IMR-90 (cell line): ENCODE measurements at regions not wholly inside any gene's neighbourhood (a gene's known extent, or its start where the extent isn't known, plus 50 kb on each side); places are given as distances from the start of the nearest gene placed in this dataset.

Experiments
- ATAC-seq: fragments of 200-7000 bp; cut with Tn5 transposase; 2 replicates; pipeline ENCODE4 v1.9.1; 2020; ENCODE audit warnings: low read depth, mild to moderate bottlenecking, moderate library complexity
- BruUV-seq: library from RNA; stranded (reverse); fragments of 400-500 nt; replicated peaks from 2 replicates; lab custom pipeline; 2021; lab: Mats Ljungman, UMichigan
- CTCF ChIA-PET: fragments of 300-600 bp; formaldehyde crosslinking; extraction: SDS; loops from one replicate; lab custom pipeline; 2021; ENCODE audit warnings: antibody characterized with exemption; lab: Yijun Ruan, JAX
- POLR2A ChIA-PET: fragments of 300-600 bp; sonication (Branson Sonifier 250); formaldehyde crosslinking; loops from one replicate; lab custom pipeline; 2022; ENCODE audit warnings: antibody characterized with exemption; ENCODE audit not compliant: unreplicated experiment; lab: Charles Lee
- DNase-seq: peaks from one replicate; pipeline ENCODE4 v3.0.0; 2013
- H2AFZ ChIP-seq: replicated peaks from 2 replicates; pipeline ENCODE3; 2013; ENCODE audit warnings: low read length, mild to moderate bottlenecking; ENCODE audit not compliant: poor library complexity
- H2AK5ac ChIP-seq: 2 replicates; pipeline ENCODE4 v1.6.1; 2013; ENCODE audit warnings: low read depth, low read length, inconsistent platforms
- H2AK9ac ChIP-seq: replicated peaks from 2 replicates; pipeline ENCODE3; 2013; ENCODE audit warnings: mild to moderate bottlenecking, low read depth, low read length, moderate library complexity; ENCODE audit not compliant: poor library complexity
- H2BK120ac ChIP-seq: 2 replicates; pipeline ENCODE4 v1.6.1; 2013; ENCODE audit warnings: low read depth, low read length, inconsistent platforms
- H2BK15ac ChIP-seq: 3 replicates; pipeline ENCODE4 v1.6.1; 2013; ENCODE audit warnings: low read depth, low read length, inconsistent platforms
- H2BK20ac ChIP-seq: 2 replicates; pipeline ENCODE4 v1.6.1; 2013; ENCODE audit warnings: low read depth, mild to moderate bottlenecking, inconsistent platforms, low read length, moderate library complexity
- H2BK5ac ChIP-seq: 2 replicates; pipeline ENCODE4 v1.6.1; 2013; ENCODE audit warnings: mild to moderate bottlenecking, low read depth, low read length, inconsistent platforms; ENCODE audit not compliant: poor library complexity, severe bottlenecking
- H3K14ac ChIP-seq: replicated peaks from 2 replicates; pipeline ENCODE4 v1.6.1; 2013; ENCODE audit warnings: low read depth, low read length, inconsistent platforms
- H3K18ac ChIP-seq: 2 replicates; pipeline ENCODE4 v1.6.1; 2013; ENCODE audit warnings: low read depth, low read length, control low read depth
- H3K23ac ChIP-seq: 2 replicates; pipeline ENCODE4 v1.6.1; 2013; ENCODE audit warnings: low read depth, low read length, inconsistent platforms
- H3K27ac ChIP-seq: 2 replicates; pipeline ENCODE4 v1.5.1; 2013; ENCODE audit warnings: mild to moderate bottlenecking, control low read depth, low read length; ENCODE audit not compliant: insufficient read depth
- H3K27me3 ChIP-seq: 2 replicates; pipeline ENCODE4 v1.6.1; 2013; ENCODE audit warnings: low read length; ENCODE audit not compliant: control insufficient read depth, insufficient read depth
- H3K36me3 ChIP-seq: 2 replicates; pipeline ENCODE4 v1.6.1; 2013; ENCODE audit warnings: low read length, mixed read lengths; ENCODE audit not compliant: control insufficient read depth, insufficient read depth
- H3K4ac ChIP-seq: 2 replicates; pipeline ENCODE4 v1.6.1; 2013; ENCODE audit warnings: low read depth, low read length, inconsistent platforms
- H3K4me1 ChIP-seq: 2 replicates; pipeline ENCODE4 v1.6.1; 2013; ENCODE audit warnings: low read length, mixed read lengths; ENCODE audit not compliant: control insufficient read depth, insufficient read depth
- H3K4me2 ChIP-seq: 2 replicates; pipeline ENCODE4 v1.6.1; 2013; ENCODE audit warnings: low read depth, mild to moderate bottlenecking, control low read depth, low read length, moderate library complexity
- H3K4me3 ChIP-seq: 2 replicates; pipeline ENCODE4 v1.5.1; 2013; ENCODE audit warnings: low read depth, mild to moderate bottlenecking, control low read depth, low read length, moderate library complexity; ENCODE audit not compliant: insufficient read depth
- H3K56ac ChIP-seq: 2 replicates; pipeline ENCODE4 v1.6.1; 2013; ENCODE audit warnings: low read length, inconsistent platforms; ENCODE audit not compliant: insufficient read depth; ENCODE audit errors: extremely low read depth
- H3K79me1 ChIP-seq, 2 experiments: 2 replicates each; pipeline ENCODE4 v1.6.1; 2013; ENCODE audit warnings: low read length in 2 of 2, inconsistent platforms in 1 of 2, low read depth in 1 of 2
- H3K9ac ChIP-seq: 2 replicates; pipeline ENCODE4 v1.6.1; 2013; ENCODE audit warnings: low read depth, low read length, control low read depth
- H3K9me1 ChIP-seq: 2 replicates; pipeline ENCODE4 v1.6.1; 2013; ENCODE audit warnings: low read length, inconsistent platforms; ENCODE audit not compliant: insufficient read depth
- H3K9me3 ChIP-seq: 2 replicates; pipeline ENCODE4 v1.6.1; 2013; ENCODE audit warnings: low read length; ENCODE audit not compliant: control insufficient read depth, insufficient read depth
- H4K20me1 ChIP-seq: 2 replicates; pipeline ENCODE4 v1.6.1; 2013; ENCODE audit warnings: low read length, inconsistent platforms; ENCODE audit not compliant: insufficient read depth
- H4K5ac ChIP-seq: 2 replicates; pipeline ENCODE4 v1.6.1; 2013; ENCODE audit warnings: mild to moderate bottlenecking, low read depth, low read length, control low read depth
- H4K8ac ChIP-seq, 2 experiments: 2 replicates each; pipeline ENCODE4 v1.6.1; 2013; ENCODE audit warnings: low read depth in 2 of 2, low read length in 2 of 2, control low read depth in 1 of 2, inconsistent platforms in 1 of 2
- H4K91ac ChIP-seq: 2 replicates; pipeline ENCODE4 v1.6.1; 2013; ENCODE audit warnings: low read depth, low read length, inconsistent platforms; ENCODE audit not compliant: insufficient read depth
- CEBPB ChIP-seq: IDR thresholded peaks from 2 replicates; pipeline ENCODE4 v1.6.1; 2012; ENCODE audit warnings: low read depth, low read length, improper control_type of control experiment
- MAZ ChIP-seq: IDR thresholded peaks from 2 replicates; pipeline ENCODE4 v1.6.1; 2012; ENCODE audit warnings: low read depth, mild to moderate bottlenecking, low read length, improper control_type of control experiment, moderate library complexity, borderline replicate concordance
- RCOR1 ChIP-seq: IDR thresholded peaks from 2 replicates; pipeline ENCODE4 v1.6.1; 2012; ENCODE audit warnings: mild to moderate bottlenecking, low read length, improper control_type of control experiment; ENCODE audit not compliant: insufficient replicate concordance
- WGBS, 2 experiments: methylation state at CpG; one replicate each; pipeline versions ENCODE4 v1.1.5 to v1.1.7; 2013; ENCODE audit warnings: missing lambda C conversion rate in 2 of 2; ENCODE audit not compliant: insufficient read length in 1 of 2; ENCODE audit errors: extremely low coverage in 2 of 2; 5-methylcytosine and 5-hydroxymethylcytosine counted together
- dilution Hi-C: fragments of 300-500 bp; cut with HindIII; formaldehyde crosslinking; loops from one replicate; pipeline ENCODE4 v1.14.3; 2018; ENCODE audit warnings: low sequenced_read_pairs; ENCODE audit not compliant: unreplicated experiment
- in situ Hi-C: fragments of 300-500 bp; cut with MboI; formaldehyde crosslinking; loops from 3 replicates; pipeline ENCODE4 v1.14.3; 2019; ENCODE audit warnings: low sequenced_read_pairs, inconsistent platforms, mixed read lengths
- intact Hi-C: fragments of 100-400 bp; cut with micrococcal nuclease; formaldehyde crosslinking; loops from 2 replicates; pipeline ENCODE4 v1.10.0; 2022

DNA sequence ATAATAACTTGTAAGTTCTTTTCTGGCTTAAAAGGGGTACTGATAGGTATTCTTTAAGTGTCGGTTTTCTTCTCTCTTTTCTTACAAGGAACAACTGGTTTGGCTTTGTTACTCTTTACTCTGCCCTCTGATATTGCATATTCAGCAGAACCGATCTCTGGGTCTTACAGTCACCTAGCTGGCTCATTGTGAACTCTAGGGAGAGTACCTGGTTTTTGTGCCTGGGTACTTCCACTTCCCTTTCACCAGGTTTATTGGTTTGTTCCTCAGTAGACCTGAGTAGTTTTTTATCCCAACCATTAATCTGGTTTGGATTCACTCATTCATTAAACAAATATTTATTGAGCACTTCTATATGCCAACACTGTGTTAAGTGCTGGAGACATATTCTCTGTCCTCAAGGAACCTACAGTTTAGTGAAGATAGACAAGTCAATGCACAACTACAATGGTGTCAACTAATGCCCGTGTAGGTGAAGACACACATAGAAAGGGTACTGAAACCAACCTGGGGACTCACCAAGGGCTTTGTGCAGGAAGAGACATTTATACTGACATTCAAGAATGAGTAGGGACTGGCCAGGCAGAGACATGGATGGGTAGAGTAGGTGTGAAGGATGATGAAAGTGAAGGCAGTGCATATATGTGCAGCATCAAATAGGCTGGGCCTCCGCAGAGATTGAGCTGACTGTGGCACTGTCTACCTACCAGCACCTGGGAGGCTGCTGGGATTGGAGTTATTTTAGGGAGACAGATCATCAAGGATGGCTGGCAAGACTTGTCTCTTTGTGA is 348.8 kb upstream of the C11orf87 start:
- DNase-seq, result no peak
- H3K36me3 ChIP-seq, result no peaks in the 10 kb centered on the region
- no peak overlapping the region for H3K14ac ChIP-seq
- dilution Hi-C loops, result no loop called here
- no peak for ATAC-seq
- no peaks in the 10 kb centered on the region for H3K79me1 ChIP-seq
- TF ChIP-seq CEBPB, result no peak
- no peak for TF ChIP-seq RCOR1
- no peak for TF ChIP-seq MAZ
- no peak overlapping the region for H2AK5ac ChIP-seq
- no peak overlapping the region for H3K56ac ChIP-seq
- POLR2A ChIA-PET, result no interaction called here
- H3K4me3 ChIP-seq, result no peak overlapping the region
- peaks cover 15% of the 10 kb centered on the region; the same call in 1 of the 2 replicates for H3K27me3 ChIP-seq
- H4K91ac ChIP-seq, result no peak overlapping the region
- no peaks in the 10 kb centered on the region for H4K20me1 ChIP-seq
- in situ Hi-C loops, result no loop called here
- H2AK9ac ChIP-seq, result no peak overlapping the region
- no peak overlapping the region for H3K4ac ChIP-seq
- no peak overlapping the region for H3K4me2 ChIP-seq
- no peak overlapping the region for H2BK20ac ChIP-seq
- intact Hi-C loops, result no loop called here
- H3K27ac ChIP-seq, result no peak overlapping the region
- no peaks in the 10 kb centered on the region for H3K4me1 ChIP-seq
- no peak overlapping the region for H3K18ac ChIP-seq
- H3K9me3 ChIP-seq, result no peaks in the 10 kb centered on the region
- WGBS, 2 experiments, result no CpG with 5 or more reads among the region's 4 CpGs
- no peak overlapping the region for H2BK120ac ChIP-seq
- H3K9ac ChIP-seq, result no peak overlapping the region
- H4K8ac ChIP-seq, result no peak overlapping the region
- H2BK15ac ChIP-seq, result no peak overlapping the region
- H2BK5ac ChIP-seq, result no peak overlapping the region
- no peaks in the 10 kb centered on the region for H3K9me1 ChIP-seq
- no peak overlapping the region for H2AFZ ChIP-seq
- CTCF ChIA-PET, result no interaction called here
- H3K23ac ChIP-seq, result no peak overlapping the region
- BruUV-seq, result no TSS peak
- H4K5ac ChIP-seq, result no peak overlapping the region
